Limb (tissue), 2 donors: ENCODE measurements at regions not wholly inside any gene's neighbourhood (a gene's known extent, or its start where the extent isn't known, plus 50 kb on each side); places are given as distances from the start of the nearest gene placed in this dataset.
"Not testable (repeated sequence)": the region's sequence is repeated elsewhere in the genome, so short reads cannot be mapped to it uniquely, and the experiment has no call there.

ENCODE experiments used
- DNase-seq, 2 donors: peaks; one replicate each; pipeline ENCODE4 v3.0.0-alpha.2; 2016; ENCODE audit errors: extremely low spot score in 2 of 2

DNA sequence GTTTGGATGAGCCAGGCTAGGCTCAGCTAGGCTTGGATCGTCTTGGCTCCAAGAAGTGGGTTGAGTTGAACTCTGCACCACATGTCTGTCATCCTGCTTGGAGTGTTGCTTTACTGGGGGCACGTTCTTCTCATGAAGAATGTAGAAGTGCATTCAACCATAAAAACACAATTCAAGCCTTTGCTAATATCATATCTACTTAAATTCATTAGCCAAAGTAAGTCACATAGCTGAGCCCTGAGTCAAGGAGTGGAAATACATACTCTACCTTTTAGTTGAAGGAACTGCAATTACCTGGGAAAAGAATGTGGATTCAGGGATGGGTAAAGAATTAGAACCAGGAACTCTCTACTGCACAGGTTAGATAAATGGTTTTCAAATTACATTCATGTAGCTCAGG is 360.4 kb upstream of the KCNH7 start:
- DNase-seq: no peak

- DNase-seq: no peak
Observed at GRCh38 chr2:163198007-163198406, 359.4 kb upstream of the KCNH7 start.

DNA sequence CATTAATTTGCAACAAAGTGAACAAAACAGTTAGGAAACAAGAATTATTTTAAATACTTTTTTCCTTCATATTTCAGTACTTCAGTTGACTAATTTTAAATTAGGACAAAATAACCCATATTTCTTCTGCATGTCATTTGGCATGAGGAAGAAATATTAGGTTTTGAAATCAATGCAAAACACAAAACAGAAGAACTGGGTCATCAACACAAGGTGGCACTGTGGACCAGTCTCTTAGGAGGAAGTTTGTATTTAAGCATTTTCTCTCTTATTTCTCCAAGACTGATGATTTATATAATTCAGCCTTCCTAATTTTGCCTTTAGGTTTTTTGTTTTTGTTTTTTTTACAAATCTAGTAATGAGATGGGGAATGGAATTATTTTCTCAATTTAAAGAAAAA is 352.8 kb upstream of the KCNH7 start:
- DNase-seq: peak; percentile 22 to 31

DNA sequence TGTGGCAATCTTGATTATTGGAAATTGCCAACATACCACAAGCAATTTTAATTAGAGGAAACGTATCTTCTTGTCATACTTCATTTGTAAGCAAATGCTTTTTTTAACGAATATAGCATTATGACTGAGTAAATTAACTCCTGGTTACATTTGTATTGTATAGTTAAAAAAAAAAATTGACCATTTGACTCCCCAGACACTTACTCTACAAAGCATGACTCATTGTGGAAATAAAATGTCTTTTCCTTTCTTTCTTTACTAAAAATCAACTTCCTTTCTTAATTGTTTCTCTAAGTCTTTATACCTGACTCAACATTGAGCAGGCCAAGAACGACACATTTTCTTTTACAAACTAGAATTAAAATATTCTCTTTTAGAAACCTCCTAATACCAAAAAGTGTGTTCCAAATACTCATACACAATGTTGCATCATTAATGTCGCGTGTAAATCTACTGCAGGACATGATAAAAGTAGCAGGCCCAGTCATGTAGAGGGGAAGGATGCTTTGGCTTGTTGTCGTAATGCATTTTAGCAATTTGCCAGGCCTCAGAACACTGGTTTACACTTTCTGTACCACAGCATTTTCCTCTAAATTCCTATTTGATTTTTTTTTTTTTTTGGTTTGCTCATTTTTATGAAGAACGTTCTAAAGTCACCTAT is 349.6 kb upstream of the KCNH7 start:
- no peak for DNase-seq

DNA sequence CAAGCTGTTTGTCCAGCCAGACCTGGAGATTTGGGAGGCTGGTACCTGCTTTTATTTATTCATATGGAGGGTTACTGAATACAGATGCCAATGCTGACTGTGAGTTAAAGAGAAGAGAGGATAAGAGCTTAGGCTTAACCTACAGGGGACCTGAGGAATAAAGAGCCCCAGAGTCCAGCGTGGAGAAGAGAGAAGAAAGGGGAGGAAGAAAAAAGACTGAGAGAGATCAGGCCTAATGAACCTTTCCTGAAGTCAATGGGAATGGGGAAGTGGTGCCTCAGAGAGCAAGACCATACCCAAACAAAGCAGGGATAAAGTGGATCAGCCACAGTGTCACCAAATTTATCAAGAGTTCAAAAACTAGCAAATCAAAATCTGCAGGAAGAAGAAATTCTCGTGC is 348.6 kb upstream of the KCNH7 start:
- no peak for DNase-seq

GRCh38 chr2:163185160-163185559 is 346.6 kb upstream of the KCNH7 start:
- no peak for DNase-seq

DNA sequence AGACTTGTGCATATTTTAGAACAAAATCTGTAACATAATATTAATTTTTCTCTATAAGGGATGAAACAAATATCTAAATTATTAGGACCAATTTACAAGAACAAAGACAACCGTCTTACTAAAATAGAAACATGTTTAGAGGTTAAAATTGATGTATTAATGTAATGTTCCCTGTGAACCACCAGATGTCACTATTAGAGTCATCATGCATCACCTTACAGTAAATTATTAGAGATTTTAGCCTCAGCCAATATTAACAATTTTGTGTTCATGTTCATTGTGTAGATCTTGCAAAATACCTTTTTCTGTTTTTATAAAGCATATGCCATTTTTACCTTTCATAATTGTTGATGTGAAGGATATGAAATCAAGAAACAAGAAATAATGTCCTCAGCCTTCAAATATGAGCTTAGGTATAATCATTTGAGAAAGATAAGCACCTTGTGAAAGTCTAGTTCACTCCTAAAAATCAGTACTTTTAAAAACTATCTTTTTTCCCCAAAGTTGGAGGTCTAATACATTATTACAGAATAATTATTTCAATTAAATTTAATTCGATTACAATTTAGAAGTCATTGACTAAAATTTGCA is 344.3 kb upstream of the KCNH7 start:
- peak in 1 of 2 donors; percentile 51 for DNase-seq

GRCh38 chr2:163177592-163177991 is 339.0 kb upstream of the KCNH7 start:
- no peak for DNase-seq

GRCh38 chr2:163175294-163175693 is 336.7 kb upstream of the KCNH7 start:
- DNase-seq: no peak

- no peak for DNase-seq
Observed at GRCh38 chr2:163173591-163173990, 335.0 kb upstream of the KCNH7 start.

- DNase-seq: no peak
Observed at GRCh38 chr2:163171786-163172530, 333.4 kb upstream of the KCNH7 start.

- no peak for DNase-seq
Observed at GRCh38 chr2:163157891-163158496, 319.4 kb upstream of the KCNH7 start.

DNA sequence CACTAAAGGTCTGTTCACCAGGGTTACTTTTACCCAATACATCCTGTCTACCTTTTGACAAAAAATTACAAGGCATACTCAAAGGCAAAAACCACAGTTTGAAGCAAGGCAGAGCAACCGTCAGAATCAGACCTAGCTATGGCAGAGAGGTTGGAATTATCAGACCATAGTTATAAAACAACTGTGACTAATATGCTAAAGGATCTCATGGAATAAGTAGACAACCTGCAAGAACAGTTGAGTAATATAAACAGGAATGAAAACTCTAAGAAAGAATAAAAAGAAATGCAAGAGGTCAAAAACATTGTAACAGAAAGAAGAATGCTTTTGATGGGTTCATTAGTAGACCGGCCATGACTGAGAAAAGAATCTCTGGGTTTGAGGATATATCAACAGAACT is 318.8 kb upstream of the KCNH7 start:
- DNase-seq: no peak

DNA sequence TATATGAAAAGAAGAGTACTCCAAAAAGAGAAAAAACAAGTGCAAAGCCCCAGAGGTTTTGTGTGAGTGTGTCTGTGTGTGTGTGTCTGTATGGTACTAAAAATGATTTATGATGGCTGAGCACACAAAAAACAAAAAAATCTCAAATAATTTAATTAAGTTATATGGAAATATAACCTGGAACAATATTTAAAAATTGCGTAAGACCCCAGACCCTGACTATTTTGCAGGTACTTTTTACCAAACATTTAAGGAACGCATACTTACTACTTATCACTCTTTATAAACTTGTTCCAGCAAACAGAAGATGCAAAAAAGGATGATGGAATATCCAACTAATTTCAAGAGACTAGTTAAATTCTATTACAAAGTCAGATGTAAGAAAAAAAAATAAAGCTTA is 317.4 kb upstream of the KCNH7 start:
- no peak for DNase-seq

- DNase-seq: peak in 1 of 2 donors; percentile 13
Observed at GRCh38 chr2:163155279-163155883, 316.8 kb upstream of the KCNH7 start.

GRCh38 chr2:163142618-163143017 is 304.1 kb upstream of the KCNH7 start:
- DNase-seq: no peak

DNA sequence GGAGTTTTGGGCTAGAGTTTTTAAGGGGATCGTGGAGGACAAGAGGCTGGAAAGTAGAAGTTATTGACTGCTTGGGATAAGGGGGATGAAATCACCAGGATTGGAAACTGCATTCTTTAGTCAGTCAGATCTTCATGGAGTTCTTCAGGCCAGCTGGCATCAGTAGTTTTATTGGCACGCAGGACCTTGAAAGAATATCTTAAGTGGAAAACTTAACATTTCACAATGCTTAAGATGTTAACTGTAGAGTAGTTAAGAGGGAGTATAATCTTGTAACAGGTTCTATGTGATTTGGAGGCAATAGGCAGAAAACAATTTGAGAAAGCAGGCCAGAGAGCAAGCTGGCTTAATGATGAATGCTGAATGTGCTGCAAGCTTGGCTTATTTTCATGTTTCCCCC is 300.4 kb upstream of the KCNH7 start:
- DNase-seq: no peak

GRCh38 chr2:163135256-163135655 is 296.7 kb upstream of the KCNH7 start:
- DNase-seq: no peak

DNA sequence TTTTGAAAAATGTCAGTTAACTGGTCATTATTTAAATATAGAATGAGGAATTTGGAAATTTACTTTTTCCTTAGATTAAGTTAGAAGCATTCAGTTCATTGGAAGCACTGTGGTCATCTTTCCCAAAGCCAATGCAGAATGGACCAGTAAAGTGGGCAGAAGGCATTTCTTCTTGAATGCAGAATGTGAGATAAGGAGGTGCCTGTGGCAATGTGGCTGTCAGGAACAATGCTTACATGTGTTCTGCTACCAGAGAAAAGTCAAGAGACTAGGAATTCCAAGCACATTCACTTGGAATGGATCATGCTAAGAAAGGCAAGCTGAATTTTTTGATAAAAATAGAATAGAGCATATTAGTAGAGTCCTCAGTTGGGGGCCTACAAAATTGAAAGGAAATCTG is 295.0 kb upstream of the KCNH7 start:
- DNase-seq: no peak

GRCh38 chr2:163132850-163133249 is 294.3 kb upstream of the KCNH7 start:
- peak in 1 of 2 donors; percentile 35 for DNase-seq

DNA sequence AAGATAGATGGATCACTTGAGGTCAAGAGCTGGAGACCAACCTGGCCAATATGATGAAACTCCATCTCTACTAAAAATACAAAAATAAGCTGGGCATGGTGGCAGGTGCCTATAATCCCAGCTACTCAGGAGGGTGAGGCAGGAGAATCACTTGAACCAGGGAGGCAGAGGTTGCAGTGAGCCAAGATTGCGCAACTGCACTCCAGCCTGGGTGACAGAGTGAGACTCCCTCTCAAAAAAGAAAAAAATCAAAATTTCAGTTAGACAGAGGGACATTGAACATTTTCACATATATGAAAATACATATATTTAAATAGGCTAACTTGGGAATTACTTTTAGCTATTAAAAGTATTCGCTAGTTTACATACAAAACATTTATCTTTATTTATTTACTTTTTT is 293.6 kb upstream of the KCNH7 start:
- not testable (repeated sequence) for DNase-seq

- no peak for DNase-seq
Observed at GRCh38 chr2:163123526-163123925, 285.0 kb upstream of the KCNH7 start.
